H7 (cell line): ENCODE measurements at regions not wholly inside any gene's neighbourhood (a gene's known extent, or its start where the extent isn't known, plus 50 kb on each side); places are given as distances from the start of the nearest gene placed in this dataset.
"Not testable (repeated sequence)": the region's sequence is repeated elsewhere in the genome, so short reads cannot be mapped to it uniquely, and the experiment has no call there.

ENCODE experiments used
- DNase-seq: peaks from one replicate; pipeline ENCODE4 v3.0.0; 2012
- H3K27me3 ChIP-seq: 2 replicates; pipeline ENCODE4 v1.6.0; 2011; ENCODE audit warnings: mild to moderate bottlenecking, low read length; ENCODE audit not compliant: control insufficient read depth, insufficient read depth
- H3K36me3 ChIP-seq: replicated peaks from 2 replicates; pipeline ENCODE4 v1.5.1; 2011; ENCODE audit warnings: low read length; ENCODE audit not compliant: control insufficient read depth, insufficient read depth
- H3K4me3 ChIP-seq: 2 replicates; pipeline ENCODE4 v1.5.1; 2011; ENCODE audit warnings: low read depth, mild to moderate bottlenecking, control low read depth, low read length, moderate library complexity; ENCODE audit not compliant: insufficient read depth

DNA sequence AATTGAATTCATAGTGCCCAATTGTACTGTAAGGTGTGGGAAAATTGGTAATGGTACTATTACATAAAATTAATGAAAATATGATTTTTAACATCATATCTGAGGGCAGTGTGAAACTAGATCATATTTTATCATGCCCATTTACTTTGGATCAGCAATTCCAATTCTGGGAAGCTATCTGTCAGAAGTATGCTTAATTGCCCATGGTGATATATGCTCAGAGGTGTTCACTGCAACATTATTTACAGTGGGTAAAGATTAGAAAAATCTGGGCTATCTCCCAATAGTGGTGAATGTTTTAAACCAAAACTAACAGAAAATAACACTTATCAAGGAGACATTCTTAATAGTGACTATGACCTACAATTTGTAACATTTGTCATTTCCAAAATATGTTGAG lies 1260.0 kb downstream of the BRINP3 start:
- DNase-seq = no peak
- no peaks in the 10 kb centered on the region for H3K36me3 ChIP-seq
- H3K27me3 ChIP-seq = no peaks in the 10 kb centered on the region
- H3K4me3 ChIP-seq = no peak overlapping the region

DNA sequence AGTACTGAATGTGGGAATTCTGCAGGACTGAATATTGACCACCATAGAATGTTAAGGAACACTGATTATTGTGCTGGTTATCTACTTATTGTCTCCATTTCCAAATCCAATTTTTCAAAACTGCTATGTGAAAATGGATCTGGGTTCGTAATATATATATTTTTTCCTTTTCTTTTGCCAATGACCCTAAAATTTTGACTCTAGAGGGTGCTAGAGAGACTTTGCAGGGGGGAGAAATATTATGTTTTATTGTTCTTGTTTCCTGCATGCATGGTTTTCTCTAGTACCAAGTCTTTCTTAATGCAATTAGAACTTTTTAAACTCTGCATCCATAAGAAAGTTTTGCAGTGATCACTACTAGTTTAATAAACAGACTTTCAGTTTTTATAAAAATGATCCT lies 1256.9 kb downstream of the BRINP3 start:
- DNase-seq = peak; percentile 10
- H3K4me3 ChIP-seq = no peak overlapping the region
- H3K36me3 ChIP-seq = no peaks in the 10 kb centered on the region
- no peaks in the 10 kb centered on the region for H3K27me3 ChIP-seq

GRCh38 chr1:189225794-189226145 lies 1251.9 kb downstream of the BRINP3 start:
- DNase-seq, H3K36me3 ChIP-seq, H3K4me3 ChIP-seq, H3K27me3 ChIP-seq: not testable (repeated sequence)

DNA sequence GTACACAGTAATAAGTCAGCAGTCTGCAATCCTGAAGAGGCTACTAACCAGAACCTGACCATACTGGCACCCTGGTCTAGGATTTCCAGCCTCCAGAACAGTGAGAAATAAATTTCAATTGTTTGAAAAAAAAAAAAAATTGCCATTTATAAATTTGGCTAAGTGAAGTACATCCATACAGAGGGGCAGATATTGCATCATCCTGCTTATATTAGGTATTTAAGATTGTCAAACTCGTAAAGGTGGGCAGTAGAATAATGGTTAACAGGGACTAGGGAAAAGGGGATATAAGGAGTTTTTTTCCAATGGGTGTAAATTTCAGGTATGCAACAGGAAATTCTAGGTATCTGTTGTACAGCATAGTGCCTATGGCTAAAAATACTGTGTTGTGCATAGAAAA lies 1250.9 kb downstream of the BRINP3 start:
- no peaks in the 10 kb centered on the region for H3K36me3 ChIP-seq
- no peak for DNase-seq
- no peaks in the 10 kb centered on the region for H3K27me3 ChIP-seq
- no peak overlapping the region for H3K4me3 ChIP-seq

GRCh38 chr1:189237008-189237407 lies 1240.7 kb downstream of the BRINP3 start:
- no peak for DNase-seq
- Histone ChIP-seq H3K4me3 (no peak overlapping the region), H3K27me3 (no peaks in the 10 kb centered on the region), H3K36me3 (no peaks in the 10 kb centered on the region)

DNA sequence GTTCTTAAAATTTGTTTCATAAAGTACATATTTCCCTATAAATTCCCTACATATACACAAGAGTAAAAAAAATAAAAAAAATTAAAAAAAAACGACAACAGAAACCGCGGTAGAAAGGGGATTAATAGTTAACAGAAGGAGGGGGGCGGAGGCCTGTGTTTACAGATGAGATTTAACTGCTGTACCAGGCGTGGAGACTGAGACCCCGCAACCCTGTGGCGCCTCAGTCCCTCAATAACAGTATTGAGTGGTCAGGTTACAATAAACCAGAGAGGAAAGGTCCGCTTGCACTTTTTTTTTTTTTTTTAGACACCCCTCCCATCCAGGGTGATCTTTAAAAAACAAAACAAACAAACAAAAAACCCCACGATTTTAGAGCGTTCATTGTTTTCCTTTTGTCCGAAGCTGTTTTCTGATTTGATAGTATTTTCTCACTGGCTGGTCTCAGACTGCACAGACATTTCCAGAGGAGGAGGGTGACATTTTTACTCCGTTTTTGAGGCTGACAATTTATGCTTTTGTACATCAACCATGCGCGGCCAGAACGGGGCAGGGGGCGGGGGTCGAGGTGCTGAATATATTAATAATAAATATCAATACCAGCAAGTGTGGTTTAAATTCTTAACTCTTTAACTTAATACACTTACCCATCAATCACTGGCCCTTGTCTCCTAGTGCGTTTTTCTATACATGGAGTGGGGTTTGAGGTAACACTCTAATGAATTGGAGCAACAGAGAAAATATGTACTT lies 1223.9 kb downstream of the BRINP3 start:
- Histone ChIP-seq H3K4me3 (no peak overlapping the region), H3K36me3 (no peaks in the 10 kb centered on the region), H3K27me3 (no peaks in the 10 kb centered on the region)
- no peak for DNase-seq

DNA sequence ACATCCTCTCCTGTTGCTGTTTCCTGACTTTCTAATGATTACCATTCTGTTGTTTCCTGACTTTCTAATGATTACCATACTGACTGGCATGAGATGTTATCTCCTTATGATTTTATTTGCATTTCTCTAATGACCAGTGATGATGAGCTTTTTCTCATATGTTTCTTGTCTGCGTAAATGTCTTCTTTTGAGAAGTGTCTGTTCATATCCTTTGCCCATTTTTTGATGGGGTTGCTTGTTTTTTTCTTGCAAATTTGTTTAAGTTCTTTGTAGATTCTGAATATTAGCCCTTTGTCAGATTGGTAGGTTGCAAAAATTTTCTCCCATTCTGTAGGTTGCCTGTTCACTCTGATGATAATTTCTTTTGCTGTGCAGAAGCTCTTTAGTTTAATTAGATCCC lies 1216.5 kb downstream of the BRINP3 start:
- not testable (repeated sequence) for H3K27me3 ChIP-seq, H3K4me3 ChIP-seq, DNase-seq, H3K36me3 ChIP-seq

DNA sequence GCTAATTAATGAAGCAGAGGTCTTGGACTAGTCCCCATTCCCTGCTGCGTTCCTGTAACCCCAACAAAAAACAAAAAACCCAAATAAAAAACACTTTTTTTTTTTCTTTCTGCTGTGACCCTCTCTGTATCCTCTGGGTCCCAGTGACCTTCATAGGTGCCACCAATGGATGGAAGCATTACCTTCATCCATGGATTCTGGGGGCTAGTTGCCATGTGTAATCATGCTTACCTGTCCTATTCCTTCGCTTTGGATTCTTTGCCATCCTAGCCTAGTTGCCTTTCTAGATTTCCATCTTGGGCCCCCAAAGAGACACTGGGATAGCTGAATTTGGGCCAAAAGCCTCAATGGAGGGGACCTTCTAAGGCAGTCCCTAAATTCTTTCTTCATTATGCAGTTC lies 1208.7 kb downstream of the BRINP3 start:
- no peak for DNase-seq
- no peaks in the 10 kb centered on the region for H3K36me3 ChIP-seq

DNA sequence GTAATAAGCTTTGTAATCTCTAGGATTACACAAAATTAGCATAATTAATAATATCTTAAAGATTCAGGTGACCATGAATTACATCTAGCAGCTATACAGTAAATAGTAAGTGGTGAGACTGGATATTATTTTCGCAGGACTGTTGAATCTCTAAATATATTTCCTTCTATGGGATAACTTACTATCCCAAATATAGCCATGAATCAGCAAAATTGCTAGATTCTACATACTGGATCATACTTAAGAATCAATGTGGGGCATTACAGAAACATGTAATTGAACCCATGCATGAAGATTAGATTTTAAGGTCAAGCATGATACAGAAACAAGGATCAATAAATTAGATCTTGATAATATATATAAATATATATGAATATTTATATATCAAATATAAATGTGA lies 1203.4 kb downstream of the BRINP3 start:
- no peak for DNase-seq
- H3K36me3 ChIP-seq = no peaks in the 10 kb centered on the region
- H3K27me3 ChIP-seq = no peaks in the 10 kb centered on the region
- H3K4me3 ChIP-seq = no peak overlapping the region

More for the DNA sequence above, 1208.7 kb downstream of the BRINP3 start:
- Histone ChIP-seq H3K4me3 (no peak overlapping the region), H3K27me3 (no peaks in the 10 kb centered on the region)

DNA sequence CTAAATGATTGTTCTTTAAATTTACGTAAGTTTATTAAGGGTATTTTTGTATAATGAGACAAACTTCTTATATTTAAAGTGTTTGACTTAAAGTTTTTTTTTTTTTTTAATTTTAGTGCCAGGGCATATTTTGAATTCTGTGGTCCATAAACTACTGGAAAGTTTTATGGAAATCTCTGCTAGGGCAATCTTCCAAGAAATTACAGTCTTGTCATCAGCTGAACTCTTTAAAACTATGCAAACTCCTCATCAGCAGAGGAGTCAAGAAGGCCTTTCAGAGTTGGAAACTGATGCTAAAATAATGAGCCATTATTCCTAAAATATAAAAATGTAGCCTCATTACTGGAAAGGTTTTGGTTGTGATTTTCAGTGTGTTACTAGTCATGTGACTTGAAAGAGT lies 1201.9 kb downstream of the BRINP3 start:
- Histone ChIP-seq H3K27me3 (no peaks in the 10 kb centered on the region), H3K36me3 (no peaks in the 10 kb centered on the region), H3K4me3 (no peak overlapping the region)
- no peak for DNase-seq

DNA sequence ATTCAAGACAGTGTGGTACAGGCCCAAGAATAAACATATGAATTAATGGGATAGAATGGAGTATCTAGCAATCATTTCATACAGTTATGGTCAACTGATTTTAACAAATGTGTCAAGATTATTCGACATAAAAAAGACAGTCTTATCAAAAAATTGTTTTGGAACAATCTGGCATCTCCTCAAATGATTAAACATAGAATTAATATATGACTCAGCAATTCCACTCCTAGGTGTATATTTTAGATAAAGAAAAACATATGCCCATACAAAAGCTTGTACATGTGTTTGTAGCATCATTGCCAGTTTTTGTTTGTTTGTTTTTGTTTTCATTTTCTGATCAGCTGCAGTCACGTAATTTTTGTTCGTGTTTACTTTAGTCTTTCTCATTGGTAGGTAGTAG lies 1188.3 kb downstream of the BRINP3 start:
- Histone ChIP-seq H3K27me3 (no peaks in the 10 kb centered on the region), H3K36me3 (no peaks in the 10 kb centered on the region), H3K4me3 (no peak overlapping the region)
- no peak for DNase-seq

DNA sequence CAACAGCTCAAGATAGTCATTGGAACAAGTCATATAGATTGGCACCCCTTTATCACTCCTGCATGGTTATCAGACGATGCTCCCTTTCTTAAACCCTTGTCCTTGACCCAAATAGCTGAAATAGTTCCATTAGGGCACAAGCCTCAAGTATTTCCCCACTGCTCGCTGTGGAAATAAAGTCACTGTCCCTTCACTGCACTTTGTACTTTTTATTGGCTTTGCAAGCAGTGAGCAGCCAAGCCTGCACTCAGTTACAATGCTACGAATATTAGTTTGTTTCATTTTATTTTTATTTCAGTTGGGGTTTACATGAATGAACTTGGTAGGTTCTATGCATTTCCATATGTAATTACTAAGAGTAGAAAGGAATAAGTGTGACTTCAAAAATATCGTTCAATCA lies 1176.4 kb downstream of the BRINP3 start:
- no peak for DNase-seq
- H3K27me3 ChIP-seq = no peaks in the 10 kb centered on the region
- no peaks in the 10 kb centered on the region for H3K36me3 ChIP-seq
- no peak overlapping the region for H3K4me3 ChIP-seq

DNA sequence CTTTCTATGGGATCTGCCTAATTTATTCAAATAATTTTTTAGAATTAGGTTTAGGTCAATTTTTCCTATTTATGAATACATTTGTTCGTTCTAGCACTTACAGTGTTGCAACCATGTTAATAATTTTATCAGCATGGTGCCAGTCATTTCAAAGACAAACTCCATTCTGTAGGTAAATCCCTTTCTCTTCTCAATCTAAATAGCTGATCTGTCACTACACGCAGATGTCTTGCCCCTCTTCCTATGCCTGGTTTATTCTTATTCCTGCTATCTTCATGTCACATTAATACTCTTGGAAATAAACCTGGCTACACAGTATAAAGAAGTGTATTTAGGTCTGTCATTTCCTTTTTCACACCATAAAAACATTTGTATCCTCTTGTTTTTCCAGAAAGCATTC lies 1172.4 kb downstream of the BRINP3 start:
- H3K4me3 ChIP-seq = no peak overlapping the region
- DNase-seq = no peak
- H3K36me3 ChIP-seq = no peaks in the 10 kb centered on the region
- H3K27me3 ChIP-seq = no peaks in the 10 kb centered on the region

- Histone ChIP-seq H3K4me3 (no peak overlapping the region), H3K27me3 (no peaks in the 10 kb centered on the region), H3K36me3 (no peaks in the 10 kb centered on the region)
- no peak for DNase-seq
These were observed 1165.7 kb downstream of the BRINP3 start for GRCh38 chr1:189311915-189312314.

GRCh38 chr1:189312499-189312898 lies 1165.2 kb downstream of the BRINP3 start:
- H3K4me3 ChIP-seq = no peak overlapping the region
- no peaks in the 10 kb centered on the region for H3K36me3 ChIP-seq
- no peak for DNase-seq
- H3K27me3 ChIP-seq = no peaks in the 10 kb centered on the region

- Histone ChIP-seq H3K27me3 (no peaks in the 10 kb centered on the region), H3K4me3 (no peak overlapping the region), H3K36me3 (no peaks in the 10 kb centered on the region)
- no peak for DNase-seq
These were observed 1164.2 kb downstream of the BRINP3 start for GRCh38 chr1:189313488-189313887.
